ENCODE measurements at regions not wholly inside any gene's neighbourhood (a gene's known extent, or its start where the extent isn't known, plus 50 kb on each side); places are given as distances from the start of the nearest gene placed in this dataset.

GRCh38 chr2:226515344-226516055 lies 284.1 kb downstream of the IRS1 start:
- peak; percentile 47 for DNase-seq

- peak; percentile 58 for DNase-seq
These were observed 284.7 kb downstream of the IRS1 start for GRCh38 chr2:226514895-226515294.

- no peak for DNase-seq
These were observed 288.3 kb downstream of the IRS1 start for GRCh38 chr2:226511311-226511710.

GRCh38 chr2:226508683-226509082 lies 290.9 kb downstream of the IRS1 start:
- DNase-seq: no peak

- DNase-seq: no peak
These were observed 291.6 kb downstream of the IRS1 start for GRCh38 chr2:226508005-226508404.

- no peak for DNase-seq
These were observed 302.3 kb downstream of the IRS1 start for GRCh38 chr2:226497146-226497909.

- no peak for DNase-seq
These were observed 303.4 kb downstream of the IRS1 start for GRCh38 chr2:226496273-226496550.

- no peak for DNase-seq
These were observed 304.0 kb downstream of the IRS1 start for GRCh38 chr2:226495466-226496272.

GRCh38 chr2:226491112-226491511 lies 308.5 kb downstream of the IRS1 start:
- peak; percentile 38 for DNase-seq

- DNase-seq: peak; percentile 94
These were observed 309.7 kb downstream of the IRS1 start for GRCh38 chr2:226489775-226490541.

GRCh38 chr2:226488034-226488433 lies 311.6 kb downstream of the IRS1 start:
- DNase-seq: no peak

- no peak for DNase-seq
These were observed 312.0 kb downstream of the IRS1 start for GRCh38 chr2:226487573-226487972.

GRCh38 chr2:226483745-226484619 lies 315.6 kb downstream of the IRS1 start:
- DNase-seq: peak; percentile 87

- DNase-seq: no peak
These were observed 316.5 kb downstream of the IRS1 start for GRCh38 chr2:226483143-226483542.

GRCh38 chr2:226478109-226478809 lies 321.4 kb downstream of the IRS1 start:
- DNase-seq: peak; percentile 91

- DNase-seq: no peak
These were observed 322.2 kb downstream of the IRS1 start for GRCh38 chr2:226477221-226478108.

GRCh38 chr2:226475650-226476049 lies 324.0 kb downstream of the IRS1 start:
- DNase-seq: peak; percentile 91

GRCh38 chr2:226474131-226474530 lies 325.5 kb downstream of the IRS1 start:
- no peak for DNase-seq

- DNase-seq: no peak
These were observed 327.6 kb downstream of the IRS1 start for GRCh38 chr2:226471987-226472470.

- DNase-seq: no peak
These were observed 332.0 kb downstream of the IRS1 start for GRCh38 chr2:226467633-226468032.

Measured in fibroblast of upper back skin (primary cell).